IPS DF 19.7 (cell line): ENCODE measurements at regions not wholly inside any gene's neighbourhood (a gene's known extent, or its start where the extent isn't known, plus 50 kb on each side); places are given as distances from the start of the nearest gene placed in this dataset.
"Not testable (repeated sequence)": the region's sequence is repeated elsewhere in the genome, so short reads cannot be mapped to it uniquely, and the experiment has no call there.

Experiments used
- DNase-seq: peaks from one replicate; pipeline ENCODE4 v3.0.0-alpha.2; 2013; ENCODE audit warnings: low read depth, low spot score

GRCh38 chr1:114269539-114269938 lies 115.9 kb upstream of the SYT6 start:
- DNase-seq: no peak

GRCh38 chr1:114263343-114263742 lies 109.7 kb upstream of the SYT6 start:
- no peak for DNase-seq

GRCh38 chr1:114262337-114262736 lies 108.7 kb upstream of the SYT6 start:
- no peak for DNase-seq

GRCh38 chr1:114260805-114261484 lies 107.3 kb upstream of the SYT6 start:
- DNase-seq: no peak

GRCh38 chr1:114259511-114260160 lies 106.0 kb upstream of the SYT6 start:
- DNase-seq: no peak

- no peak for DNase-seq
Observed at GRCh38 chr1:114258633-114259032, 105.0 kb upstream of the SYT6 start.

GRCh38 chr1:114258074-114258473 lies 104.4 kb upstream of the SYT6 start:
- DNase-seq: no peak

- no peak for DNase-seq
Observed at GRCh38 chr1:114257554-114257953, 103.9 kb upstream of the SYT6 start.

- DNase-seq: no peak
Observed at GRCh38 chr1:114253900-114254299, 100.2 kb upstream of the SYT6 start.

GRCh38 chr1:114251573-114251939 lies 97.9 kb upstream of the SYT6 start:
- DNase-seq: no peak

- DNase-seq: no peak
Observed at GRCh38 chr1:114250683-114251572, 97.3 kb upstream of the SYT6 start.

- DNase-seq: no peak
Observed at GRCh38 chr1:114249691-114250090, 96.0 kb upstream of the SYT6 start.

- DNase-seq: no peak
Observed at GRCh38 chr1:114248162-114248561, 94.5 kb upstream of the SYT6 start.

- not testable (repeated sequence) for DNase-seq
Observed at GRCh38 chr1:114242531-114243210, 89.0 kb upstream of the SYT6 start.

- no peak for DNase-seq
Observed at GRCh38 chr1:114238053-114238452, 84.4 kb upstream of the SYT6 start.

- no peak for DNase-seq
Observed at GRCh38 chr1:114236517-114236916, 82.8 kb upstream of the SYT6 start.

GRCh38 chr1:114235960-114236359 lies 82.3 kb upstream of the SYT6 start:
- DNase-seq: no peak

GRCh38 chr1:114235281-114235680 lies 81.6 kb upstream of the SYT6 start:
- DNase-seq: no peak

GRCh38 chr1:114234408-114235124 lies 80.9 kb upstream of the SYT6 start:
- no peak for DNase-seq

- no peak for DNase-seq
Observed at GRCh38 chr1:114232691-114233090, 79.0 kb upstream of the SYT6 start.

GRCh38 chr1:114231301-114231700 lies 77.6 kb upstream of the SYT6 start:
- no peak for DNase-seq
